ENCODE measurements at regions not wholly inside any gene's neighbourhood (a gene's known extent, or its start where the extent isn't known, plus 50 kb on each side); places are given as distances from the start of the nearest gene placed in this dataset.
"Not testable (repeated sequence)": the region's sequence is repeated elsewhere in the genome, so short reads cannot be mapped to it uniquely, and the experiment has no call there.

DNA sequence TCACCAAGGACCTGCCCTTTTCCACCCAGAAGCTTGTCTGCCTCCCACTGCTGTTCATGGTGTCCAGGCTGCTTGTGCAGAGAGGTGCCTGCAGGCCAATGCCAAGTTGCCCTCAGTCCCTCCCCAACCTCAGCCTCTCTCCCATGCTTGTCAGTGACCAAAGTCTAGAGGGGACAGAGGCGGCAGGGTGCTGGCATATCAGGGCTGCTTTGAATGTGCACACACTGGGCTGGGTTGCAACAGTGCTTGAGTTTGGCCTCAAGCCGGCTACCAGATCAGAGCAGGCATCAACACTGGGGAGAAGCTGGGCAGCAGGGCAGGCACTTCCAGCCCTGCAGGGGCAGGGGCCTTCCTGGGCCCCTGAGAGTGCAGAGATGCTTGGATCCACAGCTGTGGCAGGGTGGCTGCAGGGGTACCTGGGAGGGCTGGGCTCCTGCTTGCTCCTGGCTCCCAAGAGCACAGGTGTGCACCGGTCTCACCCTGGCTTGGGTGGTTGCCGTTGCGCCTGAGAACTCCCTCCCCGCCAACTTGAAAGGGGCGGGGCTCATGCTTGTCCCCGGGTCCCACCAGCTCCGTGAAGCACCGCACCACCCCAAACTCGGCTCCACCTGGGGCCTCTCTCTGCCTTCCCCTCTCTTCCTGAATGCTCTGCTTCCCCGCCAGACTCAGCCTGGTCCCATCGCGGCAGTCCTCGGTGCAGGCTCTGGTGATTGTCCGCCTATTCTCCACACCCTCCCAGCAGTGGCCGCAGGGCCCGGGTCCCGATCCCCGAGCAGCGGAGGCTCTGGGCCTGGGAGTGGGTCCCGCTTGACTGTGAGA is 1681.9 kb upstream of the ADGRL3 start:
- DNase-seq, result no peak

DNA sequence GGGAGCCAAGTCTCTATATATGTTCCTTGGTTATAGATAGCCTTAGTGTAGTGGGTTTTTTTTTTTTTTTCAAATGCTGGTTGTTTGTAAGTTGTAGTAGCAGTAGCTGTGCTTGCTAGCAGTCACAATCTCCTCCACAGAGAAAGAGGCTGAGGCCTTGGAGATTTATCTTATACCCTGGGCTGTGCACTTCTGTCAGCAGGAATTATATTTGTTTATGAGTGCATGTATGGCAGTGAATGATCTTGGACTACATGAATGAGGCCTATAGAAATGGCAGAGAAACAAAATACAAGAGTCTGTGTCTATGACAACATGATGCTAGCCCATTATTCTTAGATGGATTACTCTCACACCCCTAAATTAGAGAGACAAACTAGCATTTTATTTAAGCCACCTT is 1674.2 kb upstream of the ADGRL3 start:
- DNase-seq, result no peak

DNA sequence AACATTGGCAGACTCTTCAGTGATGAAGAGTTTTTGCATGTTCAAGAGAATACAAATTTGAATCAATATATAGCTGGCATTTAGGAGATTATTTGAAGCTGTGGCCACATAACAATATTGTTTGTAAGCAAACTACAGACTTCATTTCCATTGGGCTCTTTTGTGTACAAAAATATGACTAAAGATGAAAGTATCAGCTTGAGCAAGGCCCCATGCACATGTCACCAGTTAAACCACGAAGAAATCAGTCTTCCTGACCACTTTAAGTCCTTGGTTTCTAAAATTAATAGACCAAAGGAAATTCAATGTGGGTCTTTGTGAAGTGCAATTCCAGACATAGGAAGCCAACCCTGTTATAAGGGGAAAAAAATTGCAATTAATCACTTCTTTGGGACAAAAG is 1664.6 kb upstream of the ADGRL3 start:
- no peak for DNase-seq

DNA sequence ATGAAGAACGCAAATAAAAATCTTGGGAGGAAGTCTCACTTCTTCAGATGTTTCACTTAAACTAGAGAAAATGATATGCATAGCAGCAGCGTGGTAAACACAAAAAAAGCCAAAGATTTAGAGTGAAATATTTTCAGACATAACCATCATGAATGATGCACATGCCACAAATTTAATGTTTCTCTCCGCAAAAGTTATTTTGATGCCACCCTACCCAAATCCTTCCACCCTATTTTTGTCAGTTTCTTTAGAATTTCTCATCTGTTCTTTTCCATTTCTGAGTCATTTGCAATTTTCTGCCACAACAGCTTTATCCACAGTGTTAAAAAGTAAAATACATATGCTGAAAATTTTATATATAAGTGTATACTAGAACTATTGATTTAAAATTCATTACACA is 1663.7 kb upstream of the ADGRL3 start:
- DNase-seq, result no peak

DNA sequence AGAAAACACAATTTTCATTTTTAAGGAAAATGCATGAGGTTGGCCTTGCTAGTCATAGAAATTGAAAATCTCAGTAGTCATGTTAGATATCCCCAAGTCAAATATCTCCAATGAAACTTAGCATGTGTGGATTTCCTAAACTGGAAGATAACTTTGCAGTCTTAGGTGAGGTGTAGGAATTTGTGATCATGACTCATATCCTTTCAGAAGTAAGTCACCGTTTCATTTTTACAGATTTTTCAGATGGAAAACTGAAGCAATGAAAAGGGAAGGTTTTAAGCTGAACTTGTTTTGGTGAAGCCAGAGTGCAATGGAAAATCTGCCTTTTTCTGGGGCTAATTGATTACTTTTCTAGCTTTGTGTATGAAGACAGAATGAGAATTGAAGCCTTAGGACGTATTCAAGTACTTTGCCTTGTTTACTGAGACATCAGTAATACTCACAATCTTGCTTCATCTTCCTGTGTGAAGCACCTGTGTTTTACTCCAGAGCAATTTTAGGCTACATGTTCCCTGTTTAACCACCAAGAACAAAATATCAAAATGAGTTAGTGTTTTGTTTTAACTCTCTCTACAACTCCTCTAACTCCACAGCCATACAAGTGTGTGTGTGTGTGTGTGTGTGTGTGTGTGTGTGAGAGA is 1662.8 kb upstream of the ADGRL3 start:
- DNase-seq, result no peak

DNA sequence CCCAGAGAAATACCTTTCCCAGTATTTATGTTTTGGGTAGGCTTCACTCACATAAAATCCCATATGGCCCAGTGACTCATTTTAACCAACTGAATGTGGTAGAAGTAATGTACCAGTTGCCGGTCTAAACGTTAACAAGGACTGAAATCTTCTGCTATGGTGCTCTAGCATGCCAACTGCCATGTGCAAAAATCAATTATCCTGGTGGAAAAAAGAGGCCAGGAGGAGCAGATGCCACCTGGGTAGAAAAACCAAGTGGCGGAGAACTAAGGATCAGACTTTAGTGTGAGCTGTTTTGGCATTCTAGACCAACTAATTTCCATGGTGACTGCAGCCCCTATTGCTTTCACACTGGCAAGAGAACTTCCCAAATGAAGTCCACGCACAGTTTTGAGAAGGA is 1660.7 kb upstream of the ADGRL3 start:
- no peak for DNase-seq

DNA sequence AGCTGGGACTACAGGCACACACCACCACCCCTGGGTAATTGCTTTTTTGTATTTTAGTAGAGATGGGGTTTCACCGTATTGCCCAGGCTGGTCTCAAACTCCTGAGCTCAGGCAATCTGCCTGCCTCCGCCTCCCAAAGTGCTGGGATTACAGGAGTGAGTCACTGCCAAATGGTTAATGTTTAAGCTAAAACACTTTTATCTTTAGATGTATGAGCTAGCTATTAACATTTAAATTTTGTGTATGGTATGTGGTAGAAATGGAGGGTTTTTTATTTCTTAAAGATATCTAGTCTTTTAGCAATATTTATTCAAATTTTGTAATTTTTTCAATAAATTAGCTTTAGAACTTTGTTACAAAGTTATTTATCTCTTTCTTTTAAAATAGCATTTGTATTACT is 1659.8 kb upstream of the ADGRL3 start:
- DNase-seq, result no peak

DNA sequence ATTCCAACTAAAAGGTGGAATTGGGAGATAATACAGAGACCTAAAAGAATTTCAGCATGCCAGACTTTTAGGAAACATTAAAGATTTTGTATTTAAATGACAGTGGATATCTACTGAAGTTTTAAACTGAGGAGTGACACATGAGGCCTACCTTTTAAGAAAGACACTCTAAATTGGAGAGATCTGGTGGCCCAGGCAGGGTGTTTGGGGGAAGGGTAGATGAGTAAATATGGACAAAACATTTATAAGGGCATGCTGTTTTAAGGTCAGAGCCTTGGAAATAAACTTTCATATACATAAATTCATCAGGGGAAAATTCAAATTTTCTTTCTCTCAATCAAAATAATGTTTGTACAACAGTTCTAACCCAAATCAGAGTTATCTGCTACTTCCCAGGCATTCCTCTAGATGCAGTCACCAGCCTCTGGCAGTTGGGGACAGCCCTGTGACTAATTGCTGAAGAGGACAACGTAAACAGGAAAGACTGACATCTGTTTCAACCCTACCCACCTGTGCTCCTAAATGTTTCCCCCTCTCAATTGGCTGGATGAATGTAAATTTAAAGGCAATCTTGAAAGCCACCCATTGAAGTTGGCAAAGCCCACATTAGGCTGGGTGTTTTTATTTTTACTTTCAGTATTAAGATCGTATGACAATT is 1646.9 kb upstream of the ADGRL3 start:
- DNase-seq, result no peak

DNA sequence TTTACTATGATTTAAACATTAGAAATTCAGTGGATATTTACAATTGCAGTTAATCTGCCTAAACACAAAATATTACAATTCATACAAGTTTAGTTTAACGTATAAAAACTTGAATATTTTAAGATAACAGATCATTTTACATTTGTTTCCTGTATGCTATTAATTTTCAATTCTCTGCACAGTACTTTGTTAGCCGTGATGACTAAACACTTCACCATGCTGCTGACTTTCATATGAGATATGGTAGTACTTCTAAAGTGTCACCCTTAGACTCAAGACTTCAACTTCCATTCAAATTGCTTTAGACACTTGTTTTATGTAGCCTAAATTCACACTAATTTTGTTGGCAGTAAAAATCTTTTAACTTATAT is 1646.4 kb upstream of the ADGRL3 start:
- no peak for DNase-seq

DNA sequence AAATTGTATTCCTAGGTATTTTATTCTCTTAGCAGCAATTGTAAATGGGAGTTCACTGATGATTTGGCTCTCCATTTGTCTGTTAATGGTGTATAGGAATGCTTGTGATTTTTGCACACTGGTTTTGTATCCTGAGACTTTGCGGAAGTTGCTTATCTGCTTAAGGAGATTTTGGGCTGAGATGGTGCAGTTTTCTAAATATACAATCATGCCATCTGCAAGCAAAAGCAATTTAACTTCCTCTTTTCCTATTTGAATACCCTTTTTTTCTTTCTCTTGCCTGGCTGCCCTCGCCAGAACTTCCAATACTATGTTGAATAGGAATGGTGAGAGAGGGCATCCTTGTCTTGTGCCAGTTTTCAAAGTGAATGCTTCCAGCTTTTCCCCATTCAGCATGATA is 1643.9 kb upstream of the ADGRL3 start:
- DNase-seq, result not testable (repeated sequence)

DNA sequence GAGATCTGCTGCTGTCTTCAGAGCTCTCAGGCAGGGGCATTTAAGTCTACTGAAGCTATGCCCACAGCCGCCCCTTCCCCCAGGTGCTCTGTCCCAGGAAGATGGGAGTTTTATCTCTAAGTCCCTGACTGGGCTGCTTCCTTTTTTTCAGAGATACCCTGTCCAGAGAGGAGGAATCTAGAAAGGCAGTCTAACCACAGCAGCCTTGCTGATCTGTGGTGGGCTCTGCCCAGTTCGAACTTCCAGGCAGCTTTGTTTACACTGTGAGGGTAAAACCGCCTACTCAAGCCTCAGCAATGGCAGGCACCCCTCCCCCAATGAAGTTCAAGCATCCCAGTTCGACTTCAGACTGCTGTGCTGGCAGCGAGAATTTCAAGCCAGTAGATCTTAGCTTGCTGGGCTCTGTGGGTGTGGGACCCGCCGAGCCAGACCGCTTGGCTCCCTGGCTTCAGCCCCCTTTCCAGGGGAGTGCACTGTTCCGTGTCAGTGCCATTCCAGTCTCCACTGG is 1639.9 kb upstream of the ADGRL3 start:
- DNase-seq, result not testable (repeated sequence)

DNA sequence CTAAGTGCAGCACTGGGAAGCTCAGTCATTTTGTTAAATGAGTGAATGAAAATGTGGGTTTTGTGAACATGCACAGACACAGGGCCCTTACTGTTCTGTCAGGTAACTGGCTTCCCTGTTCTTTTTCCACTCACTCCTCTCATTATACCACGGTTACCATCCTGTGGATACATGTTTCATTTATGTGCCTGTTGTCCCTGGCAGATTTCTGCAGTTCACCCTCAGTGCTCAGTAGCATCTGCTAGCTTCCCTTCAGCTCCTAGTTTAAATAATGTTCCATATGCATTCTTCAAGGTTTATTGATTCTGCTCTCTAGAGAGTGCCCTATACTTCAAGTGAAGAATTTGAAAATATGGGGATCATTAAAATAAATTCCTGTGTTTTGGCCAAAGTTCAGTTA is 1634.3 kb upstream of the ADGRL3 start:
- no peak for DNase-seq

DNA sequence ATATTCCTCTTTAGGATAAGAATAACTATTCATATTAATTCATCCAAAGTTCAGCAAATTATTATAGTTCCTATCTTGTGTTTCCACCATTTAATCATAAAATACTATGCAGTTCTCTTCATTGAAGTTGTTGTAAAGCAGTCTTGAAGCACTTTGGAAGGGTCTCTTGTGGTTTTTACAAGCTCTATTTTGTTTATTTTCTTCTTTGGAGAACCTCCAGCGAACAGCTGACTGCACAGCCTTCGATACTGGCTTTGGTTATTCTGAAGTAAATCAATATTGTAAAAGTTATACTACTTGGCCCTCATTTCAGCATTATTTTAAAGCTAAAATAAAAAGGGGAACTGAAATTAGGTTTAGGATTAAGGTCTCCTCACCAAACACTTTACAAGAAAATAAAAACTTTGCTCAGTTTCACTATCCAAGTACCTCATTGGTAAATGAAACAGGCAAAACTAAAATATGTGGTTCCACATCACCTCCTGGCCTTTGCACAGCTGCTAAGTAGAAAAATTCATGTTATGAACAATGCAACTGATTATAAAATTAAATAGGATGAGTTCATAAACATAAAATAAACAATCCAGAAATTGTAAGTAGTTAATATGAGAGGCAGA is 1629.2 kb upstream of the ADGRL3 start:
- DNase-seq, result no peak

DNA sequence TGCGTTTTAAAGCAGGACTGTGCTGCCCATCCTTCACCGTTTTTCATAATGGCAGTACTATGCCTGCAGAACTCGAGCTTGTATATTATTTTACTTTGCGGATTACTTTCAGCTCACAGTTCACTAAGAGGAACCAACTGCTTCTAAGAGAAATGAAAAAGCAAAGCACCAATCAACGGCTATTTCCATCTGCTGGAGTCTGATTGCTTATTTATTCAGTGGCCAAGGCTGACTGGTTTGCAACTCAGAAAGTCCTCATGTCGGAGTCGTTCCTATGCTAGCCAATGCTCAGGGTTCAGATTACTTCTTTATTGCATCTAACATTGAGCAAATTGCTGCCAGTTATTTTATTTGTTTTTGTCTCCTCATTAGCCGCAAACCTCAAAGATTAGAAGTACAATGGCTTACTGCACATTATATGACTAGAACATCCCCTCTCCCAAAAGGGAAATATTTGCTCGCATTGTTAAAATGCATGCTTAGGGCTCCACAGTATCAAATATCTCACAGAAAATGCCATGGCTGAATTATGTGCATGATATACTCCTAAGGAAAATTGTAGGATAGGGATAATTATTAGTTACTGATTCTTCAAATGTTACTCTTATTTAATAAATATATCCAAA is 1628.2 kb upstream of the ADGRL3 start:
- no peak for DNase-seq

DNA sequence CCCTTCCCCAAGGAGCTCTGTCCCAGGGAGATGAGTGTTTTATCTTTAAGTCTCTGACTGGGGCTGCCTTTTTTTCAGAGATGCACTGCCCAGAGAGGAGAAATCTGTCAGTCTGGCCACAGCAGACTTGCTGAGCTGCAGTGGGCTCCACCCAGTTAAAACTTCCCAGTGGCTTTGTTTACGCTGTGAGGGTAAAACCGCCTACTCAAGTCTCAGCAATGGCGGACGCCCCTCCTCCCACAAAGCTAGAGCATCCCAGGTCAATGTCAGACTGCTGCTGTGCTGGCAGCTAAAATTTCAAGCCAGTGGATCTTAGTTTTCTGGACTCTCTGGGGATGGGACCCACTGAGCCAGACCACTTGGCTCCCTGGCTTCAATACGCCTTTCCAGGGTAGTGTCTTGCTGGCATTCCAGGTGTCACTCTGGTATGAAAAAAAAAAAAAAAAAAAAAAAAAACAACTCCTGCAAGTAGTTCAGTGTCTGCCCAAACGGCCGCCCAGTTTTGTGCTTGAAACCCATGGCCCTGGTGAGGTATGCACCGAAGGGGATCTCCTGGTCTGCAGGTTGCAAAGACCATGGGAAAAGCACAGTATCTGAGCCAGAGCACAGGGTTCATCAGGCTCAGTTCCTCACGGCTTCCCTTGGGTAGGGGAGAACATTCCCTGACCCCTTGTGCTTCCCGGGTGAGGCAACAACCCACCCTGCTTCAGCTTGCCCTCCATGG is 1616.1 kb upstream of the ADGRL3 start:
- no peak for DNase-seq

DNA sequence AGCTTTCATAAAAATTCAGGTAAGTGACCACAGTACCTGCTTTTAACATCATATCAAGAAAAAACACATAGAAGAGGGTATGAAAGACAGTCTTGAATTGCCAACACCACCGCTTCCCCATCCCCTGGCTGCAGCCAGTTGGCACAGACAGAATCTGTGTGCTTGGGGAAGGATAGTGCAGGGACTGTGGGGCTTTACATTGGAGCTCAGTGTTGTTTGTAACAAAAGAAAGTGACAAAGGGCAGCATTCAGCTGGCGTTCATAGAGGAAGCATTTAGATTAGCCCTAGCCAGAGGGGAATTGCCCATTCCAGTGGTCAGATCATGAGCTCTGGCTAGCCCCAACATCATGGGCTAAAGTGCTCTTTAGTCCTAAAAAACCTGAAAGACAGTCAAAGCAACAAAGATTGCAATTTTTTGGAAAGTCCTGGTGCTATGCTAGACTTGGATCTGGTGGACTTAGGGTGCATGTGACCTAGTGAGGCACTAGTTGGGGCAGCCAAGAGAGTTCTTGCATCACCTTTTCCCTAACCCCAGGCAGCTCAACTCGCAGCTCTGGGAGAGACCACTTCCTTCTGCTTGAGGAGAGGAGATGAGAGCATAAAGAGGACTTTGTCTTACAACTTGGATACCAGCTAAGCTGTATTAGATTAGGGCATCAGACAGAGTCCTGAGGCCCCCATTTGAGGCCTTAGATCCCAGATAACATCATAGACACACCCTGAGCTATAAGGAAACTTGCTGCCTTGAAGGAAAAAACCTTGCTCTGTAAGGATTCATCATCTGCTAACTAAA is 1602.4 kb upstream of the ADGRL3 start:
- DNase-seq, result no peak

DNA sequence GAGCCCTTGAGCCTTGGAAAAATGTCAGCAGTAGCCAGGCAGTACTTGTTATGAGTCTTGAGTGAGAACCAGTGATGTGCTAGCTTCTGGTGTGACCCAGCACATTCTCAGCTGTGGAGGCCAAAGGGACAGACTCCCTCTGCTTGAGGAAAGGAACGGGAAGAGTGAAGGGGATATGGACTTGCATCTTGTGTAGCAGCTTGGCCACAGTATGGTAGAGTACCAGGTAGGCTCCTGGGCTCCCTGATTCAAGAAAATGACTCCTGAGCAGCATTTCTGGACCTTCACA is 1601.9 kb upstream of the ADGRL3 start:
- DNase-seq, result no peak

DNA sequence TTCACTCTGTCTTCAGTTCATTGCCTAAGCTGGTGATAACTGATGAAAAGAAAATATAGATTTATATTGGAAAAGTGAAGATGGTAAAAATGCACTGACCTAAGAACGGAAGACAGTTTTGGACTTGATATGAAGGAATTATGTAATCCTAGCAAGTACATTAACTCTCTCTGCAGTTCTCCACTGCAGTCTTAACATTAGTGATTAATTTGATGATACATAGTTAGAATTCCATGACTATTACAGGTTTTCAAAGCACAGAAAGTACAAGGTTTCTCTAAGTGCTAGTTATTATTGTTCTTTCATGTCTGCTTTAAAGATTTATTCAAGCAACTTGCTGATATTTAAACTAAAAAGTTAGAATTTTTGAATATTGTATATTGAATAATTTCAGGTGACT is 1591.7 kb upstream of the ADGRL3 start:
- DNase-seq, result no peak

DNA sequence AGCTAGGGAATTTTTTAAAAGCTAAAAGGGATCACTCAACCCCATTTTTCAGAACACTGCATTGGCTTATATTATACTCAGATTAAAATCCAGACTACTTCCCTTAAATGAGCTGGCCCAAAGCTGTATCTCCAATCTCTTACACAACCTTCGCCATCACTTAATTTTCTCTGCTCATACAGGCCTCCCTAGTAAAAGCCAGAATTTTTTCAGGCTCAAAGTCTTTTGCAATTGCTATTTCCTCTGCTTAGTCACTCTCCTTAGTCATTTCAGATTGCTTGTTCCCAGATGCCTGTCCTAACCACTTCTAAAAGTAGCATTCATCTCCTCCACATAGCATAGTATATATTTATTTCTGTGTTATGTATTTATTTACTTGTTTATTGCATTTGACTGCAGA is 1587.9 kb upstream of the ADGRL3 start:
- no peak for DNase-seq

DNA sequence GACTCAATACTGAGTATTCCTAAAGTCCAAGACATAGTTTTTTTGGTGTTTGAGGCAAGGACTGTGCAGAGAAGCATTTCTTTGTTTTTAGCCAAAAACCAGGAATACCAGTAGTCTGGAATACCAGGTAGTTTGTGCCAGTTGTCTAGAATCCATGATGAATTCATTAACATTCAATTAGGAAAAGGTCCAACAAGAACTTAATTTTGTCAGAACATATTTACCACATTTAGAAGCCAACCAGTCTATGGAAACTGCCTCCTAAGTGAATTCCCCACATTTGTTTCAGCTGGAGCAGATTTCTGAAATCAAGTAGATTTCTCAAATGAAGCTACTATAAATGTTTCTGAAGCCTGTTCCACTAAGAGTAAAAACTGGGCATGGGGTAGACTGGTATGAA is 1584.8 kb upstream of the ADGRL3 start:
- no peak for DNase-seq

DNA sequence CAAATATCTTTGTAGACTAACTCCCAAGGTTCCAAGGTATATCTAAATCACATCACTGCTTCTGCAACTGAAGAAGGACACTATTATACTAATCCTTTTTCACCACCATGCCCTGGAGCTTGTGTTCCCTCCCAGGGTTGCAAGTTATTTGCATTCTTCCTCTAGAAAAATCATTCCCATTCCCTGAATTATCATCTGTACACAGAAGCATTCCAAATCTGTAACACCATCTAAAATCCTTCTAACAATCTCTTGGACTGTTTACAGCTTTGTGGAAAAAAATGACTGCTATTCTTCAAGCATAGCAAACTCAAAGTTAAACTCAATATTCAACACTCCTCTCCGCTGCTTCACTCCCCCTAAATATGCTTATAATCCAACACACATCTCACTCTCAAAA is 1570.8 kb upstream of the ADGRL3 start:
- no peak for DNase-seq

DNA sequence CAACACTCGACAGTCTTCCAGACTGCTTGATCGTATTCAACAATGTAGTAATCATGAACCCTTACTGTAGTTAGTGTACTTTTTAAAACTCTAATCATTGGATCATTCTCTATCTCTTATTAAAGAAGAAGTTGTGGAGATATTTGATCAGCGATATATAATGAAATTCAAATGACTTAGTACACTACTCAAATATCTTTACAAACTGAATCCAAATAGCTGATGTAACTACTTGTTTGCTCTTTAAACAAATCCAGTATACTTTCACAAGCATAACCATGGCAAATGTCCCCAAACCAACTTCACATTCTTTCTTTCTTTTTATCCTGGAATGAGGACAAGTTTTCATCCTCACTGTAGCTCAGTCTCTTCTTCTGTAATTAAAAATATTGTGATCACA is 1569.9 kb upstream of the ADGRL3 start:
- DNase-seq, result no peak

Data from stimulated activated naive CD4-positive, alpha-beta T cell (primary cell).